K562 (cell line): ENCODE measurements at regions not wholly inside any gene's neighbourhood (a gene's known extent, or its start where the extent isn't known, plus 50 kb on each side); places are given as distances from the start of the nearest gene placed in this dataset.

Experiments used
- ARID2 ChIP-seq: fragments of 450-650 bp; IDR thresholded peaks from 2 replicates; pipeline ENCODE4 v1.6.1; 2017; ENCODE audit warnings: antibody characterized with exemption, mild to moderate bottlenecking
- BMI1 ChIP-seq: fragments of 150-350 bp; IDR thresholded peaks from 2 replicates; pipeline ENCODE4 v1.6.1; 2014; ENCODE audit warnings: low read length
- CAMTA2 ChIP-seq: fragments of 250-450 bp; sonication (Bioruptor Pico); conservative IDR thresholded peaks from 2 replicates; pipeline ENCODE4 v1.5.1; 2022
- CTCF ChIP-seq, 3 experiments: IDR thresholded peaks in 2 of 3; conservative IDR thresholded peaks in 1 of 3; 2 replicates each; pipeline ENCODE4 v1.5.1; 2011 to 2012; ENCODE audit warnings: low read length in 3 of 3, mild to moderate bottlenecking in 3 of 3, control low read depth in 2 of 3, improper control_type of control experiment in 1 of 3, inconsistent platforms in 1 of 3, low read depth in 1 of 3, mixed read lengths in 1 of 3, moderate library complexity in 1 of 3; ENCODE audit not compliant: insufficient read depth in 2 of 3
- DPF2 ChIP-seq: fragments of 450-650 bp; IDR thresholded peaks from 2 replicates; pipeline ENCODE4 v1.6.1; 2016
- FOXP4 ChIP-seq: sonication (generic); formaldehyde crosslinking; IDR thresholded peaks from 2 replicates; pipeline ENCODE4 v1.8.0; 2022; ENCODE audit warnings: mild to moderate bottlenecking, missing genetic modification reagents, borderline replicate concordance
- HCFC1 ChIP-seq: IDR thresholded peaks from 2 replicates; pipeline ENCODE4 v1.6.1; 2012; ENCODE audit warnings: low read depth, low read length, improper control_type of control experiment
- IRF9 ChIP-seq: fragments of 450-650 bp; IDR thresholded peaks from 2 replicates; pipeline ENCODE4 v1.6.1; 2016; ENCODE audit warnings: missing biosample characterization, missing genetic modification characterization
- KDM4B ChIP-seq, 2 experiments: fragments of 450-650 bp in 1 of 2; sonication (generic) in 1 of 2; IDR thresholded peaks; 2 replicates each; pipeline ENCODE4 v1.6.1; 2016 to 2017; ENCODE audit warnings: borderline replicate concordance in 2 of 2, antibody characterized with exemption in 1 of 2, low read depth in 1 of 2, mild to moderate bottlenecking in 1 of 2
- NR2C2 ChIP-seq, 2 experiments: fragments of 200-800 bp in 1 of 2; sonication (Bioruptor generic) in 1 of 2; sonication (generic) in 1 of 2; formaldehyde crosslinking in 1 of 2; IDR thresholded peaks; 2 replicates each; pipeline versions ENCODE4 v1.6.1 to v1.8.0; 2016 to 2022; ENCODE audit warnings: mild to moderate bottlenecking in 1 of 2, missing compliant biosample characterization in 1 of 2, missing genetic modification characterization in 1 of 2, missing genetic modification reagents in 1 of 2
- POLR2AphosphoS5 ChIP-seq: IDR thresholded peaks from 2 replicates; pipeline ENCODE4 v1.6.1; 2011; ENCODE audit warnings: mild to moderate bottlenecking, low read depth, low read length, moderate library complexity; ENCODE audit not compliant: control insufficient read depth, insufficient read depth
- SMC3 ChIP-seq: conservative IDR thresholded peaks from 2 replicates; pipeline ENCODE4 v1.6.1; 2011; ENCODE audit warnings: low read depth, low read length, improper control_type of control experiment; ENCODE audit not compliant: insufficient read depth
- TEAD2 ChIP-seq: fragments of 450-650 bp; IDR thresholded peaks from 2 replicates; pipeline ENCODE4 v1.6.1; 2016; ENCODE audit warnings: missing genetic modification characterization, control low read depth, missing compliant biosample characterization
- TOE1 ChIP-seq, 2 experiments: fragments of 450-650 bp in 1 of 2; sonication (generic) in 1 of 2; formaldehyde crosslinking in 1 of 2; IDR thresholded peaks; 2 replicates each; pipeline versions ENCODE4 v1.7.1 to v1.8.0; 2016 to 2022; ENCODE audit warnings: borderline replicate concordance in 2 of 2, mild to moderate bottlenecking in 2 of 2, antibody characterized with exemption in 1 of 2, inconsistent platforms in 1 of 2, low read depth in 1 of 2, missing genetic modification reagents in 1 of 2, moderate library complexity in 1 of 2
- ZBTB8A ChIP-seq: fragments of 450-650 bp; IDR thresholded peaks from 2 replicates; pipeline ENCODE4 v1.6.1; 2018; ENCODE audit warnings: mild to moderate bottlenecking, moderate library complexity; ENCODE audit not compliant: partially characterized antibody
- ZNF121 ChIP-seq: sonication (generic); formaldehyde crosslinking; conservative IDR thresholded peaks from 2 replicates; pipeline ENCODE4 v1.8.0; 2022; ENCODE audit warnings: missing genetic modification reagents
- ZNF253 ChIP-seq: fragments of 250-450 bp; sonication (Bioruptor Pico); conservative IDR thresholded peaks from 2 replicates; pipeline ENCODE4 v1.6.1; 2021; ENCODE audit warnings: mild to moderate bottlenecking
- ZNF592 ChIP-seq: fragments of 450-650 bp; IDR thresholded peaks from 2 replicates; pipeline ENCODE4 v1.6.1; 2017; ENCODE audit warnings: antibody characterized with exemption, mild to moderate bottlenecking
- ZNF75A ChIP-seq: fragments of 450-650 bp; formaldehyde crosslinking; IDR thresholded peaks from 2 replicates; pipeline ENCODE4 v1.4.0; 2020; ENCODE audit warnings: mild to moderate bottlenecking
- ZZZ3 ChIP-seq: fragments of 450-650 bp; IDR thresholded peaks from 2 replicates; pipeline ENCODE4 v1.6.1; 2016; ENCODE audit warnings: antibody characterized with exemption, mild to moderate bottlenecking, moderate library complexity

GRCh38 chr15:87682527-87682926 lies 574.0 kb downstream of the NTRK3 start (continued):
- TF ChIP-seq CAMTA2 (no peak), ZBTB8A (no peak), IRF9 (tag) (no peak), FOXP4 (no peak), ZNF253 (CRISPR knock-in tag) (no peak), ARID2 (no peak), ZNF121 (no peak), NR2C2 (CRISPR knock-in tag; IDR thresholded peaks at IDR 0.05) (no peak), NR2C2 (tag; IDR thresholded peaks at IDR 0.05) (no peak), TOE1 (IDR thresholded peaks at IDR 0.05; ENCODE audit: borderline replicate concordance) (no peak), TOE1 (CRISPR knock-in tag; IDR thresholded peaks at IDR 0.05; ENCODE audit: borderline replicate concordance, low read depth) (no peak), POLR2AphosphoS5 (peak; percentile 23; the same call in 1 of the 2 replicates), HCFC1 (no peak), KDM4B (IDR thresholded peaks at IDR 0.05; ENCODE audit: borderline replicate concordance in 2 of 2, low read depth in 1 of 2) (no peak), TEAD2 (tag) (no peak), ZNF75A (no peak), ZNF592 (0 out of 2 replicates have a peak, but pooled peaks have one; percentile 25), DPF2 (peak; percentile 86), CTCF (IDR thresholded peaks at IDR 0.05 in 2 of 3, conservative IDR thresholded peaks at IDR 0.05 in 1 of 3; ENCODE audit: insufficient read depth in 2 of 3, low read depth in 1 of 3, low read length in 3 of 3) (no peak), BMI1 (no peak), SMC3 (no peak), ZZZ3 (no peak)
